ENCODE measurements at regions not wholly inside any gene's neighbourhood (a gene's known extent, or its start where the extent isn't known, plus 50 kb on each side); places are given as distances from the start of the nearest gene placed in this dataset.
A peak's percentile ranks its signal among the peaks of the same experiment; 100 is the strongest.

DNA sequence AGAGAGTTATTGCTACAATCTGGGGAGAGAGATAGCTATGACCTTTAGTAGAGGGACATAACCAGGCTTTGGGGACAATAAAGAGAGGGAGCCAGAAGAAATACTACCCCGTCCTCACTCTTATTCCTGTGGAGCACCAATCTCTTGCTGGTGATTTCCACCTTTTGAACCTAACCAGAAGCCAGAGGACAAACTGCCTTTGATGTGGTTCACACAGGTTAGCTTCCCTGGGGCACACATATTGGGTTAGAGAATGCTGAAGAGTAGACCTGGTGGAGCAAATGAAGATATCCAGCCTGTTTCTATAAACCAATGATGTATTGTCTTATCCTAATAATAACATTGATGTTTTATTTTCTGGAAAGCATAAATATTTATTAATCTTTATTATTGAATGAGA, 399.3 kb downstream of the HTR7 start:
- Histone ChIP-seq H3K4me3 (no peak overlapping the region), H3K27me3 (no peaks in the 10 kb centered on the region), H3K9me3 (no peaks in the 10 kb centered on the region), H3K36me3 (no peaks in the 10 kb centered on the region), H3K27ac (no peak overlapping the region), H3K4me1 (peaks cover 0 to 15% of the 10 kb centered on the region in 2 donors)
- intact Hi-C loops (cut with DNase I) = no loop called here
- no peak for TF ChIP-seq CTCF (IDR thresholded peaks at IDR 0.05)
- DNase-seq (ENCODE audit: low spot score in 2 of 2) = no peak

- Histone ChIP-seq H3K4me3 (no peak overlapping the region), H3K36me3 (no peaks in the 10 kb centered on the region), H3K27ac (peak overlapping the region; percentile 73), H3K4me1 (peaks cover 0 to 19% of the 10 kb centered on the region in 2 donors), H3K27me3 (no peaks in the 10 kb centered on the region), H3K9me3 (no peaks in the 10 kb centered on the region)
- intact Hi-C loops (cut with DNase I) = no loop called here
- no peak for DNase-seq (ENCODE audit: low spot score in 2 of 2)
- no peak for TF ChIP-seq CTCF (IDR thresholded peaks at IDR 0.05)
Observed at GRCh38 chr10:90461437-90462155, 396.2 kb downstream of the HTR7 start.

DNA sequence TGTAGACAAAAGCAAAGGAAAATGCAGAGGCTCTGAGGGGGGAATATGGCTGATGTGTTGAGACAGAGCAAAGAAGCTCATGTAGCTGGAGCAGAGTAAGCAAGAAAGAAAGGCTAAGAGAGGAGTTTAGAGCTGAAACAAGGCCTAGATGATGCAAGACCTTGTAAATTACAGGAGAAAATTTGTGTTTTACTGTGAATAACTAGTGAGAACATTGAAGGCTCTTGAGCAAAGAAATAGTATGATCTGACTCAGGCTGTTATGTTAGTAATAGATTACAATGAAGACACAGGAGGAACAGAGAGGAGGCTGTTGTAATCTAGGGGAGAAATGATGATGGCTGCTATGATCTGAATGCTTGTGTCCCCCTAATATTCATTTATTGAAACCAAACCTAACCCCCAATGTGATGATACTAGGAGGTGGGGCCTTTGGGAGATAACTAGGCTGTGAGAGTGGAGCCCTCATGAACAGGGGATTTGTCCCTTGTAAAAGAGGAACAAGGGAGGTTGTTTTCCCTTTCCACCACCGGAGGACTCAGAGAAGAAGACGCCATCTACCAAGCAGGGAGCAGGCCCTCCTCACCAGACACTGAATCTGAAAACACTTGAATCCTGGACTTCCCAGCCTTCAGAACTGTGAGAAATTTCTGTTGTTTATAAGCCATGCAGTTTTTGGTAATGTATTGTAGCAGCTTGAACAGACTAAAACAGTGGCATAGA, 394.9 kb downstream of the HTR7 start:
- Histone ChIP-seq H3K36me3 (no peaks in the 10 kb centered on the region), H3K9me3 (no peaks in the 10 kb centered on the region), H3K27me3 (no peaks in the 10 kb centered on the region), H3K4me1 (peaks cover 0 to 19% of the 10 kb centered on the region in 2 donors), H3K4me3 (no peak overlapping the region), H3K27ac (peak overlapping the region; percentile 73)
- no peak for DNase-seq (ENCODE audit: low spot score in 2 of 2)
- TF ChIP-seq CTCF (IDR thresholded peaks at IDR 0.05) = no peak
- intact Hi-C loops (cut with DNase I) = no loop called here

- no peak for TF ChIP-seq CTCF (IDR thresholded peaks at IDR 0.05)
- no peaks in the 10 kb centered on the region for H3K36me3 ChIP-seq
- H3K4me1 ChIP-seq = peaks cover 0 to 19% of the 10 kb centered on the region in 2 donors
- no peak overlapping the region for H3K4me3 ChIP-seq
- H3K9me3 ChIP-seq = no peaks in the 10 kb centered on the region
- H3K27ac ChIP-seq = no peak overlapping the region
- H3K27me3 ChIP-seq = no peaks in the 10 kb centered on the region
- no peak for DNase-seq (ENCODE audit: low spot score in 2 of 2)
- intact Hi-C loops (cut with DNase I) = no loop called here
Observed at GRCh38 chr10:90464329-90464728, 393.5 kb downstream of the HTR7 start.

DNA sequence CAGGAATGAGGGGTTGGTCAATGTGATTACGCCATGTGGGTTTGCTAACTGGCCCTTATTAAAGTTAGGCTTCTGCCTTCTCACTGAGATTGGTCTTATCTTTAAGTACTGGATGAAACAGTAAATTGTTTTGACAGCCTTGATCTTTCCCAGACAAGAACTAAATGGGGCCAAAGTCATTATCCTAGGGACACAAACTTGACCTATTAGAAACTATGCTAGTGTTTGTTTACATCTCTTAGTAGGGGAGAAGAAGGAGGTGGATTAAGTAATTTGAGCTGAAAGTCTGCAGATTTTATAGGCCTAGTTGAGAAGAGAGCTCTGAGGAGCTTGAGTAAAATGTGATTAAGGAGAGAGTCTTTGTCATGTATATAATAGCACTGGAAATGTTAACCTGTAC, 386.9 kb downstream of the HTR7 start:
- no peak for DNase-seq (ENCODE audit: low spot score in 2 of 2)
- no peak for TF ChIP-seq CTCF (IDR thresholded peaks at IDR 0.05)
- H3K9me3 ChIP-seq = no peaks in the 10 kb centered on the region
- H3K36me3 ChIP-seq = no peaks in the 10 kb centered on the region
- peaks cover 0 to 5% of the 10 kb centered on the region in 2 donors for H3K4me1 ChIP-seq
- no peaks in the 10 kb centered on the region for H3K27me3 ChIP-seq
- no peak overlapping the region for H3K4me3 ChIP-seq
- intact Hi-C loops (cut with DNase I) = no loop called here
- no peak overlapping the region for H3K27ac ChIP-seq
